Dedifferentiated amniotic fluid mesenchymal stem cell (primary cell): ENCODE measurements at regions not wholly inside any gene's neighbourhood (a gene's known extent, or its start where the extent isn't known, plus 50 kb on each side); places are given as distances from the start of the nearest gene placed in this dataset.
A peak's percentile ranks its signal among the peaks of the same experiment; 100 is the strongest.
"Not testable (repeated sequence)": the region's sequence is repeated elsewhere in the genome, so short reads cannot be mapped to it uniquely, and the experiment has no call there.

Experiments
- DNase-seq: peaks from one replicate; pipeline ENCODE4 v3.0.0-alpha.2; 2016; ENCODE audit errors: extremely low spot score

- no peak for DNase-seq
These were observed 50.9 kb upstream of the MITF start for GRCh38 chr3:69688400-69688799.

GRCh38 chr3:69687641-69688040 lies 51.6 kb upstream of the MITF start:
- no peak for DNase-seq

- DNase-seq = no peak
These were observed 53.2 kb upstream of the MITF start for GRCh38 chr3:69686056-69686455.

- no peak for DNase-seq
These were observed 54.8 kb upstream of the MITF start for GRCh38 chr3:69684309-69684961.

DNA sequence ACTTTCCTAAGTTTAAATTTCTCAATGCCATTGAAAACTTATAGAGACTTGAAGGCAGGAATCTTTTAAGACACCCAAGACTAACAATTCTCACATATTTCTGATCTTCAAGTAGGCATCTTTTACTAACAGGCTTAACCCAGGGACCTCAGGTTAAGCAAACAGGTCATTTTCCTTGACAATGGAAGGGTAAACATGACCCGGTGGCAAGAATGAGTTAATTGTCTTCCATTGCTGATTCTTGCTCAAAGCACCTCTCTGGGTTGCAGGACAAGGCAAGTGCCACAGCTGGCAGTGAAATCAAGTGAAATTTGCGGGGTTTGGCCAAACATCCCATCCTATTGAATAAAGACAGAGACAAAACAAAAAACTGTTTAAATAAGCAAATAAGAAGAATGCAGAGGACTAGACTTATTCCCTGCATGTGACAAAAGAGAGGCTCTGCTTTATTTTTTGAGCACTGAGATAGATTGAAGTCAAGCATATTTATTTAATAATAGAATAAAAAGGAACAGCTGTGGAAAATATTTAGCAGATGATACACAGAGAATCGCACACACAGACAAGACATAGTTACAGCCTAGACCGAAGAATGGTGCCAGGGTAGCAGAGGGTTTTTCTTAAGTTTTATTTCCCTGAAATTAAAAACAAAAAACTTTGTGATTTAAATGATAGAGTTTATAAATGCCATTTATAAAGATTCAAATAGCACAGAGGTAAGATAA lies 56.0 kb upstream of the MITF start:
- no peak for DNase-seq

DNA sequence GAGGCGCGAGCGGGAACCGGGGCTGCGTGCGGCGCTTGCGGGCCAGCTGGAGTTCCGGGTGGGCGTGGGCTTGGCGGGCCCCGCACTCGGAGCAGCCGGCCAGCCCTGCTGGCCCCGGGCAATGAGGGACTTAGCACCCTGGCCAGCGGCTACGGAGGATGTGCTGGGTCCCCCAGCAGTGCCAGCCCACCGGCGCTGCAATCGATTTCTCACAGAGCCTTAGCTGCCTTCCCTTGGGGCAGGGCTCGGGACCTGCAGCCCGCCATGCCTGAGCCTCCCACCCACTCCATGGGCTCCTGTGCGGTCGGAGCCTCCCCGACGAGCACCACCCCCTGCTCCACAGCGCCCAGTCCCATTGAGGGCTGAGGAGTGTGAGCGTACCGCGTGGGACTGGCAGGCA lies 61.8 kb upstream of the MITF start:
- DNase-seq = not testable (repeated sequence)

DNA sequence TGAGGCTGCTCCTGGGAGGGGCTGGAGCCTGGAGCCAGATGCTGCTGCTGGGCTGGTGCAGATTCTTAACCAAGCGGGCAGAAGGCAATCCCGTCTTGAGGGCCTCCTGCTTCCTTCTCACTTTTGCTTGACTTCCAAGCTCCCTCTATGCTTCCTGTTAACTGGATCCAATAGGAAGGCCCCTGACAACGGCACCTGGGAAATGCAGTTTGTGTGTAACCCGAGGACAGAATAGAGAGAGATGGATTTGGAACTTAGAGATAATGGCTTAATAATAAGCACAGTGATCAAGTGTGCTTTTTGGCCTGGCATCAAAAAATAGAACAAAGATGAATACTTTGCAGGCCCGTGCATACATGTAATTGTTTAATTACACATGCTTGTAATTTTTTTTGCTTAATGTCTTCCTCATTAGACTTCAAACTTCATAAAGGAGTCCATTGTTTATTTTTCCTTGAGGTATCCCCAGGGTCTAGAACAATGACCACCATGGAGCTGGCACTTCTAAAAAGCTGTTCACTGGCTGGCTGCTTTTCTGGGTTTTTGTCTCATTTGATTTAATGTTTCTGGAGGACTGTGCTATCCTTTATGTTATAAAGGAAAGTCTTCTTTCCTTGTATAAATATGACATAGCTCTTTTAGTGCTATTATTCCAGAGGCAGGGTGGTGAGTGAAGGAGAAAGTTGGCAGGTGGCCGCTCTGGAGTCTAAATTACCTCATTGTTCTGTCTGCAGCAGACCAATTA lies 63.3 kb upstream of the MITF start:
- no peak for DNase-seq

DNA sequence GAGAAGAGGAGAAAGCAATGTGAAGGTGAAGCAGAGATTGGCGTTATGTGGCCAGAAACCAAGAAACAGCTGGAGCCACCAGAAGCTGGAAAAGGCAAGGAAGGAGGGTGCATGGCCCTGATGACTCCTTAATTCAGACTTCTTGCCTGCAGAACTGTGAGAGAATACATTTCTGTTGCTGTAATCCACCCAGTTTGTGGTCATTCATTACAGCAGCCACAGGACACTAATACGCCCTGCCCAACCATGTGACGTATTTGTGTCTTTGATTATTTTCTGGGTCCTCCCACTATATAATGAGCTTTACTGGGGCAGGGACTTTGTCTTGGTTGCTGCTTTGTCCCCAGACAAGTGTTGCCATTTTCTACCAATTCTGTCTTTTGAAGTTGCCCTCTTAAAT lies 64.5 kb upstream of the MITF start:
- no peak for DNase-seq

GRCh38 chr3:69671082-69671952 lies 67.9 kb upstream of the MITF start:
- peak; percentile 47 for DNase-seq

- no peak for DNase-seq
These were observed 70.2 kb upstream of the MITF start for GRCh38 chr3:69669070-69669469.

GRCh38 chr3:69665026-69665737 lies 74.1 kb upstream of the MITF start:
- DNase-seq = no peak

DNA sequence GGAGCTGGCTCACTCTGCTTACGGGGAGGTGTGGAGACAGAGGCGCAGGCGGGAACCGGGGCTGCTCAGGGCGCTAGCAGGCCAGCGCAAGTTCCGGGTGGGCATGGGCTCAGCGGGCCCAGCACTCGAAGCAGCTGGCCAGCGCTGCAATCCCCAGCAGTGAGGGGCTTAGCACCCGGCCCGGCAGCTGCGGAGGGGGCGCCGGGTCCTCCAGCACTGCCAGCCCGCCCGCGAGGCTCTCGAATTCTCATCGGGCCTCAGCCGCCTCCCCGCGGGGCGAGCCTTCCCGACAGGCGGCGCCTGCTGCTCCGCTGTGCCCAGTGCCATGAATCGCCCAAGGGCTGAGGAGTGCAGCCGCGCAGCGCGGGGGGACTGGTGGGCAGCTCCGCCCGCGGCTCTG lies 78.6 kb upstream of the MITF start:
- no peak for DNase-seq

DNA sequence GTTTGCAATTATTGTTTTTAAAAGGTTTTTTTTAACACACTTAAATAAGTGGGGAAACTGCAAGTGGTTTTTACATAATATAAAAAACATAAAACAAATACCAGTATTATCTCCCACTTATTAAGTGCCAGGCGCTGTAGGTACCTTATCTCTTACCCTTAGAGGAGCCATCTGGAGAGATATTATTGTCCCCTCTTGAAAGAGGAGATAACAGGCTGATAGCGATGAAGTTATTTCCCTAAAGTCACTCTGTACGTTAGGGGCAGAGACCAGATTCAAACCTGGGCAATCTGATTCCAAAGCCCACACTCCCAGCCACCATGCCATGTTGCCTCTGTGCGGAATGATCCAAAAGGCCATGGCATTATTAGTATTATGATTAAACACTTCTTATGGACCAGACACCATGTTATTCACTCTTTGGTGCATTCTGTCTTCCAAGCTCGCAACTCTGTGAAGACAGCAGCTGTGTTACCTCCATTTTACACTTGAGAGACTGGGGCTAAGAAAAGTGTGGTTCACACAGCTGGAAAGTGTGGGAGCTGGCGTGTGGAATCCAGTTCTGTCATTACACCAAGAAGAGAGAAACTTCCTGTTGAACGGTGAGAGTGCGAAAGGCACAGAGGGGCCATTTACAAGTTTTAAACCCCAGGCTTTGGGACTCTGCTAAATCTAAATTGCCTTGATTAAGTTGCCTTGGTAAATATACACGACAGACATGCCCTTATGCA lies 79.9 kb upstream of the MITF start:
- no peak for DNase-seq

DNA sequence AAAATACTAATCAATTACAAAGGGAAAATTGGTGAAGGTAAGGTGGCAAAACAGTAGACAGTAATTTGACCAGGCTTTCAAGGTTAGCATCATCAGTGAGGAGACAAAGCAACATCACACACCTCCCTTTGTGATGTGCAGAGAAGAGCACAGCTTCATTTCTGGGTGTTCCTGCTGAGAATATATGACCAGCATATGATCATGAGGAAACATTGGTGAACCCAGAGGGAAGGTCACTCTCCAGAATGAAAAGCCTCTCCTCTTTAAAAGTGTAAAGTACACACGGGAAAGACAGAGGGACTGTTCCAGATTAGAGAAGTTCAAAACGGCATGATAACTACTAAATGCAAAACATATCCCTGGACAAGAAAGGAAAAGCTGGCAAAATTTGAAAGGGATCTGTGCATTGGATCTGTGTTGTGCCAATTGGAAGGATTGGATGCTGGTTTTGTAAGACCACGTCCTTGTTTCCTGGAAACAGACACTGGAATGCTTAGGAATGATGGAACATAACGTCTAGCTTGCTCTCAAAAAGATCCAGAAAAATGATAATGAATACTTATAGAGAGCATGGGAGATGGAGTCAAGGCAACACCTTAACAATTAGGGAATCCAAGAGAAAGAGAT lies 80.6 kb upstream of the MITF start:
- no peak for DNase-seq

DNA sequence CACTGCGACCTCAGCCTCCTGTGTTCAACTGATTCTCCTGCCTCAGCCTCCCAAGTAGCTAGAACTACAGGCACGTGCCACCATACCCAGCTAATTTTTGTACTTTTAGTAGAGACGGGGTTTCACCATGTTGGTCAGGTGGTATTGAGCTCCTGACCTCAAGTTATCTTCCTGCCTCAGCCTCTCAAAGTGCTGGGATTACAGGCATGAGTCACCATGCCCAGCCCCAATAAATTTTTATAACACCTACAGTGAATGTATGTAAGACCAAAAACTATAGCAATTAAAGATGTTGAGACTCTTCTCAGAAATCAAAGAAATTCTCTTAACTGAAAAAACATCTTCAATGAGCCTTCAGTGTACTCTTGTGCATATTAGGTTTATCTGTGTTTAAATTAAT lies 82.2 kb upstream of the MITF start:
- DNase-seq = not testable (repeated sequence)

GRCh38 chr3:69651765-69652164 lies 87.5 kb upstream of the MITF start:
- DNase-seq = no peak

GRCh38 chr3:69650066-69650419 lies 89.2 kb upstream of the MITF start:
- no peak for DNase-seq

GRCh38 chr3:69649120-69650065 lies 89.9 kb upstream of the MITF start:
- DNase-seq = no peak

DNA sequence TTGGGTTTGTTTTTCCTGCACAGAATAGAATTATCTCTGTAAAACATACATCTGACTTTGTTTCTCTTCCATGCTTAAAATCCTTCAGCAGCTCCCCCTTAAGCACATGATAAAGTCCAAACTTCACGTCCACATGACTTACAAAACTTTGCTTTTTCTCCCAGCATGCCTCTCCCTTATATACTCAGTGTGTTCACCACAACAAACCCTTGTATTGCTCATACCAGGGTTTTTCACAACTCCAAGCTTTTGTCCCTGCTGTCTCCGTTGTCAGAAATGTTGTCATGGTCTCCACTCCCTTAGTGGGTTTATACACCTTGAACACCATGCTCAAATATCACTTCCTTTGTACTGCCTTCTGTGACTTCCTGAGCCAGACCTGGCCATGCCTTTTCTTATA lies 91.1 kb upstream of the MITF start:
- no peak for DNase-seq
